DND-41 (cell line): ENCODE measurements at regions not wholly inside any gene's neighbourhood (a gene's known extent, or its start where the extent isn't known, plus 50 kb on each side); places are given as distances from the start of the nearest gene placed in this dataset.

Experiments
- ATAC-seq: fragments of 200-7000 bp; cut with Tn5 transposase; 3 replicates; pipeline ENCODE4 v1.9.1; 2021; ENCODE audit warnings: low read depth; ENCODE audit not compliant: insufficient read depth
- DNase-seq: peaks from one replicate; pipeline ENCODE4 v3.0.0-alpha.2; 2020
- H2AFZ ChIP-seq: 2 replicates; pipeline ENCODE4 v1.6.0; 2012; ENCODE audit warnings: low read depth, low read length
- H3K27ac ChIP-seq: 2 replicates; pipeline ENCODE4 v1.5.1; 2012; ENCODE audit warnings: low read length, inconsistent platforms
- H3K27me3 ChIP-seq: fragments of 200-600 bp; sonication (generic); 2 replicates; pipeline ENCODE4 v1.6.0; 2012; ENCODE audit warnings: low read length, mild to moderate bottlenecking, inconsistent platforms; ENCODE audit not compliant: insufficient read depth, poor library complexity
- H3K36me3 ChIP-seq: 2 replicates; pipeline ENCODE4 v1.5.1; 2012; ENCODE audit warnings: low read length, inconsistent platforms; ENCODE audit not compliant: insufficient read depth
- H3K4me1 ChIP-seq: 2 replicates; pipeline ENCODE4 v1.5.1; 2012; ENCODE audit warnings: mild to moderate bottlenecking, low read length; ENCODE audit not compliant: insufficient read depth
- H3K4me2 ChIP-seq: 2 replicates; pipeline ENCODE4 v1.6.0; 2012; ENCODE audit warnings: mild to moderate bottlenecking, moderate library complexity, low read length, inconsistent platforms; ENCODE audit not compliant: insufficient read depth
- H3K4me3 ChIP-seq, 2 experiments: fragments of 200-600 bp in 1 of 2; shearing (Covaris generic) in 1 of 2; 2 replicates each; pipeline ENCODE4 v1.5.1; 2012 to 2016; ENCODE audit warnings: inconsistent platforms in 2 of 2, low read length in 2 of 2, mild to moderate bottlenecking in 2 of 2, low read depth in 1 of 2, moderate library complexity in 1 of 2
- H3K79me2 ChIP-seq: 2 replicates; pipeline ENCODE4 v1.6.0; 2012; ENCODE audit warnings: low read length, inconsistent platforms; ENCODE audit not compliant: insufficient read depth
- H3K9ac ChIP-seq: 2 replicates; pipeline ENCODE4 v1.6.0; 2012; ENCODE audit warnings: low read depth, mild to moderate bottlenecking, inconsistent platforms, low read length, moderate library complexity
- H3K9me3 ChIP-seq: 2 replicates; pipeline ENCODE4 v1.5.1; 2012; ENCODE audit warnings: low read length, moderate library complexity, mild to moderate bottlenecking, inconsistent platforms; ENCODE audit not compliant: insufficient read depth, severe bottlenecking
- H4K20me1 ChIP-seq: 2 replicates; pipeline ENCODE4 v1.6.0; 2012; ENCODE audit warnings: low read length; ENCODE audit not compliant: insufficient read depth
- EZH2 ChIP-seq: IDR thresholded peaks from 3 replicates; pipeline ENCODE4 v1.6.1; 2012; ENCODE audit warnings: borderline replicate concordance, low read depth, mild to moderate bottlenecking, moderate library complexity, low read length, inconsistent platforms; ENCODE audit not compliant: severe bottlenecking
- TF ChIP-seq, protein P1 (sequence below): IDR thresholded peaks from 2 replicates; pipeline ENCODE4 v1.5.1; 2012; ENCODE audit warnings: borderline replicate concordance, low read length, moderate library complexity, mild to moderate bottlenecking; ENCODE audit not compliant: poor library complexity, severe bottlenecking; ENCODE audit errors: extremely low read depth

DNA sequence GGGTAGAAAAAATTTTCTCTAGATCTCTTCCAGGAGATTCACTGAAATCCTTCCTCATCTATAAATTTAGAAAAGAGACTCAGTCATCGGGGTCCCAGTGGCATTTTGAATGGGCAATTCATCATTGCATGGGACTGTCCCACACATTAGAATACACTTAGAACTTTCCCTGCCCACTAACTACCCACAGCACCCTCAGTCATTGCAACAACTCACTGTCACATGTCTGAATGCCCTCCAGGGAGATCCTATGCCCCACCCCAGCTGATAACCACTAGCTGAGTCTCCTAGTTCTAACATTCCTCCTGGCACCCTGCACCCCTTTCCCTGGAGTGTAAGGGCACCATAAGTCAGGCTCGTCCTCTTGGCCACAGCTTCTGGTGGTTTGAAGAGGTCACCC lies 89.6 kb downstream of the INSIG2 start:
- H3K79me2 ChIP-seq, result no peaks in the 10 kb centered on the region
- H4K20me1 ChIP-seq, result no peaks in the 10 kb centered on the region
- no peak for DNase-seq
- no peak overlapping the region for H2AFZ ChIP-seq
- TF ChIP-seq, protein P1, sequence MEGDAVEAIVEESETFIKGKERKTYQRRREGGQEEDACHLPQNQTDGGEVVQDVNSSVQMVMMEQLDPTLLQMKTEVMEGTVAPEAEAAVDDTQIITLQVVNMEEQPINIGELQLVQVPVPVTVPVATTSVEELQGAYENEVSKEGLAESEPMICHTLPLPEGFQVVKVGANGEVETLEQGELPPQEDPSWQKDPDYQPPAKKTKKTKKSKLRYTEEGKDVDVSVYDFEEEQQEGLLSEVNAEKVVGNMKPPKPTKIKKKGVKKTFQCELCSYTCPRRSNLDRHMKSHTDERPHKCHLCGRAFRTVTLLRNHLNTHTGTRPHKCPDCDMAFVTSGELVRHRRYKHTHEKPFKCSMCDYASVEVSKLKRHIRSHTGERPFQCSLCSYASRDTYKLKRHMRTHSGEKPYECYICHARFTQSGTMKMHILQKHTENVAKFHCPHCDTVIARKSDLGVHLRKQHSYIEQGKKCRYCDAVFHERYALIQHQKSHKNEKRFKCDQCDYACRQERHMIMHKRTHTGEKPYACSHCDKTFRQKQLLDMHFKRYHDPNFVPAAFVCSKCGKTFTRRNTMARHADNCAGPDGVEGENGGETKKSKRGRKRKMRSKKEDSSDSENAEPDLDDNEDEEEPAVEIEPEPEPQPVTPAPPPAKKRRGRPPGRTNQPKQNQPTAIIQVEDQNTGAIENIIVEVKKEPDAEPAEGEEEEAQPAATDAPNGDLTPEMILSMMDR, result no peak
- no peak for TF ChIP-seq EZH2
- no peak overlapping the region for H3K4me2 ChIP-seq
- H3K4me1 ChIP-seq, result no peaks in the 10 kb centered on the region
- no peaks in the 10 kb centered on the region for H3K9me3 ChIP-seq
- ATAC-seq, result no peak
- no peak overlapping the region for H3K27ac ChIP-seq
- H3K4me3 ChIP-seq, result no peak overlapping the region
- H3K27me3 ChIP-seq, result peaks cover 5% of the 10 kb centered on the region
- H3K36me3 ChIP-seq, result no peaks in the 10 kb centered on the region
- no peak overlapping the region for H3K9ac ChIP-seq

DNA sequence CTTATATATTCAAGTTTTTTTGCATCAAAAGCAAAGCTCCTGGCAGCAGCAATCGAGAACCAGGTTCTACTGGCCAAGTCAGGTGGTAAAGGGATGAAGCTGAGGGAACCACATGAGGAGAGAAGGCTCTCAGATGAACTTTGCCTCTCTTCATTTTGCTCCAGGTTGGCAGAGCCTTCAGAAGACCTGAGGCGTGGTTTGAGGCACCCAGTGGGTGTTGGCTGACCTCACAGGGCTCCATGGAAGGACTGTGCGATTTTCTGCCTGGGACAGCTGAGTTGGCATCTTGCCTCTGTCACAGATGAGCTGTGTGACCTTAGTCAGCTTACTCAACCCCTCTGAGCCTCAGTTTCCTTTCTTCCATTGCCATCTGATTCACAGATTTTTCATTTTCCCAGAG lies 89.0 kb downstream of the INSIG2 start:
- no peaks in the 10 kb centered on the region for H3K36me3 ChIP-seq
- TF ChIP-seq, protein P1, result no peak
- no peak for TF ChIP-seq EZH2
- H3K27ac ChIP-seq, result no peak overlapping the region
- no peak overlapping the region for H2AFZ ChIP-seq
- no peaks in the 10 kb centered on the region for H3K4me1 ChIP-seq
- peaks cover 5% of the 10 kb centered on the region for H3K27me3 ChIP-seq
- ATAC-seq (no peak), DNase-seq (no peak)
- no peaks in the 10 kb centered on the region for H4K20me1 ChIP-seq
- H3K9me3 ChIP-seq, result no peaks in the 10 kb centered on the region
- H3K4me3 ChIP-seq, result no peak overlapping the region
- H3K9ac ChIP-seq, result no peak overlapping the region
- H3K79me2 ChIP-seq, result no peaks in the 10 kb centered on the region
- H3K4me2 ChIP-seq, result no peak overlapping the region

DNA sequence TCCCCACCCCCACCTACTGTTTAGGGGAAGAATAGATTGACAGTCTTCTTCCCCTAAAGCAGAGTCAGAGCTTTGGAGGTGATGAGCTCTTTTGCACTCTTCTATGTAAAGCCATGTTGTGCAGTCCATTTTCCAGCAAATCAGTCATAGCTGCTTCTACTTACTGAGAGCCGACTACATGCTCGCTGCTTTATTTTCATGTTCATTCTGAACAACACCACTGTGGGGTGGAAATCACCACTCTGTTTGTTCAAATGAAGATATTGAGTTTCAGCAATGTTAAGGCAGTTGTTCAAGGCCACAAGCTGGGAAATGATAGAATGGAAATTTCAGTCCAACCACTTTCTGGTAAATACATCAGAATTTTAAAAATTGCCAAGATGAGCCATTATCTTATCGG lies 88.3 kb downstream of the INSIG2 start:
- H3K27ac ChIP-seq, result no peak overlapping the region
- no peaks in the 10 kb centered on the region for H3K79me2 ChIP-seq
- H3K4me3 ChIP-seq, result no peak overlapping the region
- H3K9ac ChIP-seq, result no peak overlapping the region
- no peaks in the 10 kb centered on the region for H3K36me3 ChIP-seq
- DNase-seq, result no peak
- TF ChIP-seq EZH2, result no peak
- TF ChIP-seq, protein P1, result no peak
- no peaks in the 10 kb centered on the region for H3K4me1 ChIP-seq
- no peak for ATAC-seq
- H4K20me1 ChIP-seq, result no peaks in the 10 kb centered on the region
- H3K27me3 ChIP-seq, result peaks cover 5% of the 10 kb centered on the region
- H3K9me3 ChIP-seq, result no peaks in the 10 kb centered on the region
- no peak overlapping the region for H3K4me2 ChIP-seq
- H2AFZ ChIP-seq, result no peak overlapping the region

DNA sequence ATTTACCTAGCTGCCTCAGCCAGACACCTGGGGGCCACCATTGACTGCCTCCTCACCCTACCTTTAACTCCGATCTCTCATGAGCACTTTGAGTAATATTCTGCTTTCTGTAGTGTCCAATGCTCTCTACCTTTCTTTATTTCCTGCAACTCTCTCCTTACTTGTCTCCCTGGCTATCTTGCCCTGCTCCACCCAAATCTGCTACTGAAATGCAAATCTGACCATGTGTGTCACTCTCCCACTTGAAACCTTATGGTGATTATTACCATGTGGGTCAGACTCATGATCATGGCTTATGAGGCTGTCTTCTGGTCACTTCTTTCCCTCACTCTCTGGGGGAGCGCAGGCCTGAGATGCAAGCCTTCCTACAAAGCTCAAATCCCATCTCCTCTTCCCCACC lies 83.3 kb downstream of the INSIG2 start:
- Histone ChIP-seq H3K27me3 (peaks cover 5% of the 10 kb centered on the region), H3K9me3 (no peaks in the 10 kb centered on the region), H3K36me3 (no peaks in the 10 kb centered on the region), H3K27ac (no peak overlapping the region), H3K9ac (no peak overlapping the region), H3K79me2 (no peaks in the 10 kb centered on the region), H3K4me3 (no peak overlapping the region), H2AFZ (no peak overlapping the region), H3K4me2 (no peak overlapping the region), H3K4me1 (no peaks in the 10 kb centered on the region), H4K20me1 (no peaks in the 10 kb centered on the region)
- no peak for ATAC-seq
- no peak for DNase-seq
- TF ChIP-seq EZH2, result no peak
- TF ChIP-seq, protein P1, result no peak
